ENCODE measurements at regions not wholly inside any gene's neighbourhood (a gene's known extent, or its start where the extent isn't known, plus 50 kb on each side); places are given as distances from the start of the nearest gene placed in this dataset.

DNA sequence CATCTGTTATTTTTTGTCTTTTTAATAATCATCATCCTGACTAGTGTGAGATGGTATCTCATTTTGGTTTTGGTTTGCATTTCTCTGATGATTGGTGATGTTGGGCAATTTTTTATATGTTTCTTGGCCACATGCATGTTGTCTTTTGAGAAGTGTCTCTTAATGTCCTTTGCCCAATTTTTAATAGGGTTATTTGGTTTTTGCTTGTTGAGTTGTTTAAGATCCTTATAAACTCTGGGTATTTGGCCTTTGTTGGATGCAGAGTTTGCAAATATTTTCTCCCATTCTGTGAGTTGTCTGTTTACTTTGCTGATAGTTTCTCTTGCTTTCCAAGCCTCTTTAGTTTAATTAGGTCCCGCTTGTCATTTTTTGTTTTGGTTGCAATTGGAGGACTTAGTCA is 152.1 kb upstream of the MED14 start:
- no peak for TF ChIP-seq CBX8 (IDR thresholded peaks at IDR 0.05; ENCODE audit: borderline replicate concordance, low read depth, low read length)
- TF ChIP-seq TAF1 (IDR thresholded peaks at IDR 0.05; ENCODE audit: low read depth, low read length), result no peak
- TF ChIP-seq, protein P1, sequence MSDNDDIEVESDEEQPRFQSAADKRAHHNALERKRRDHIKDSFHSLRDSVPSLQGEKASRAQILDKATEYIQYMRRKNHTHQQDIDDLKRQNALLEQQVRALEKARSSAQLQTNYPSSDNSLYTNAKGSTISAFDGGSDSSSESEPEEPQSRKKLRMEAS (IDR thresholded peaks at IDR 0.05), result no peak
- no peak for TF ChIP-seq POLR2A (IDR thresholded peaks at IDR 0.05; ENCODE audit: control extremely low read depth in 1 of 2, low read depth in 2 of 2, low read length in 2 of 2)
- no peak for TF ChIP-seq GTF2F1 (IDR thresholded peaks at IDR 0.05; ENCODE audit: borderline replicate concordance, low read depth, low read length)
- no peak for TF ChIP-seq EP300 (IDR thresholded peaks at IDR 0.05; ENCODE audit: borderline replicate concordance in 1 of 2, low read depth in 2 of 2, low read length in 2 of 2)
- TF ChIP-seq GABPA (IDR thresholded peaks at IDR 0.05; ENCODE audit: borderline replicate concordance, insufficient read depth, low read length), result no peak
- TF ChIP-seq, protein P2, sequence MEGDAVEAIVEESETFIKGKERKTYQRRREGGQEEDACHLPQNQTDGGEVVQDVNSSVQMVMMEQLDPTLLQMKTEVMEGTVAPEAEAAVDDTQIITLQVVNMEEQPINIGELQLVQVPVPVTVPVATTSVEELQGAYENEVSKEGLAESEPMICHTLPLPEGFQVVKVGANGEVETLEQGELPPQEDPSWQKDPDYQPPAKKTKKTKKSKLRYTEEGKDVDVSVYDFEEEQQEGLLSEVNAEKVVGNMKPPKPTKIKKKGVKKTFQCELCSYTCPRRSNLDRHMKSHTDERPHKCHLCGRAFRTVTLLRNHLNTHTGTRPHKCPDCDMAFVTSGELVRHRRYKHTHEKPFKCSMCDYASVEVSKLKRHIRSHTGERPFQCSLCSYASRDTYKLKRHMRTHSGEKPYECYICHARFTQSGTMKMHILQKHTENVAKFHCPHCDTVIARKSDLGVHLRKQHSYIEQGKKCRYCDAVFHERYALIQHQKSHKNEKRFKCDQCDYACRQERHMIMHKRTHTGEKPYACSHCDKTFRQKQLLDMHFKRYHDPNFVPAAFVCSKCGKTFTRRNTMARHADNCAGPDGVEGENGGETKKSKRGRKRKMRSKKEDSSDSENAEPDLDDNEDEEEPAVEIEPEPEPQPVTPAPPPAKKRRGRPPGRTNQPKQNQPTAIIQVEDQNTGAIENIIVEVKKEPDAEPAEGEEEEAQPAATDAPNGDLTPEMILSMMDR (IDR thresholded peaks at IDR 0.05; ENCODE audit: control extremely low read depth in 1 of 3, insufficient read depth in 1 of 3, low read depth in 1 of 3, low read length in 3 of 3), result no peak
- TF ChIP-seq HDAC2 (IDR thresholded peaks at IDR 0.05; ENCODE audit: borderline replicate concordance in 1 of 2, low read depth in 2 of 2, low read length in 2 of 2), result no peak
- no peak for TF ChIP-seq CEBPB (IDR thresholded peaks at IDR 0.05; ENCODE audit: low read depth, low read length)
- TF ChIP-seq, protein P3, sequence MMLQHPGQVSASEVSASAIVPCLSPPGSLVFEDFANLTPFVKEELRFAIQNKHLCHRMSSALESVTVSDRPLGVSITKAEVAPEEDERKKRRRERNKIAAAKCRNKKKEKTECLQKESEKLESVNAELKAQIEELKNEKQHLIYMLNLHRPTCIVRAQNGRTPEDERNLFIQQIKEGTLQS (IDR thresholded peaks at IDR 0.05; ENCODE audit: insufficient read depth, low read depth, low read length), result no peak

Measured in H1 (cell line).